Astrocyte (in vitro differentiated cells and primary cell): ENCODE measurements at regions not wholly inside any gene's neighbourhood (a gene's known extent, or its start where the extent isn't known, plus 50 kb on each side); places are given as distances from the start of the nearest gene placed in this dataset.

ENCODE experiments used
- EZH2 ChIP-seq: IDR thresholded peaks from 2 replicates; pipeline ENCODE4 v1.6.1; 2012; ENCODE audit warnings: mild to moderate bottlenecking, low read length, inconsistent platforms; ENCODE audit not compliant: insufficient read depth
- TF ChIP-seq, protein P1 (sequence below): IDR thresholded peaks from 2 replicates; pipeline ENCODE4 v1.5.1; 2011; ENCODE audit warnings: low read depth, mild to moderate bottlenecking, inconsistent platforms, low read length, moderate library complexity; ENCODE audit not compliant: insufficient read depth

DNA sequence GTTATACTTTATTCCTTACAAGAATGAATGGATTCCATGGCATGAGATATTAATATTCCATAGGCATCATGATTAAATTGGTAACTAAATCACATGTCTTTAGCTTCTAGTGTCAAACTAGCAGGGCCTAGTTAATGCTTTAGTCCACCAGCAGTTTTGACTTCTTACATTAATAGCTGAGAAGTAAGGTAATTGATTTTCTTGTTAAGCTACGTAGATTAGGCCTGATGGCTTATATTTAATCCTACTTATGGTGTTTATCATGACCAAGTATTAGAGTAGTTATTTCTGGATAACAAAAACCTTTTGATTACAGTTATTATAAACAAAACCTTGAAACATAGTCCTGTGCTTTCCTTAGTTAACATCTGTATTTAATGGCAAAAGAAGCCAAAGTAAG lies 184.5 kb downstream of the TANC2 start:
- TF ChIP-seq, protein P1, sequence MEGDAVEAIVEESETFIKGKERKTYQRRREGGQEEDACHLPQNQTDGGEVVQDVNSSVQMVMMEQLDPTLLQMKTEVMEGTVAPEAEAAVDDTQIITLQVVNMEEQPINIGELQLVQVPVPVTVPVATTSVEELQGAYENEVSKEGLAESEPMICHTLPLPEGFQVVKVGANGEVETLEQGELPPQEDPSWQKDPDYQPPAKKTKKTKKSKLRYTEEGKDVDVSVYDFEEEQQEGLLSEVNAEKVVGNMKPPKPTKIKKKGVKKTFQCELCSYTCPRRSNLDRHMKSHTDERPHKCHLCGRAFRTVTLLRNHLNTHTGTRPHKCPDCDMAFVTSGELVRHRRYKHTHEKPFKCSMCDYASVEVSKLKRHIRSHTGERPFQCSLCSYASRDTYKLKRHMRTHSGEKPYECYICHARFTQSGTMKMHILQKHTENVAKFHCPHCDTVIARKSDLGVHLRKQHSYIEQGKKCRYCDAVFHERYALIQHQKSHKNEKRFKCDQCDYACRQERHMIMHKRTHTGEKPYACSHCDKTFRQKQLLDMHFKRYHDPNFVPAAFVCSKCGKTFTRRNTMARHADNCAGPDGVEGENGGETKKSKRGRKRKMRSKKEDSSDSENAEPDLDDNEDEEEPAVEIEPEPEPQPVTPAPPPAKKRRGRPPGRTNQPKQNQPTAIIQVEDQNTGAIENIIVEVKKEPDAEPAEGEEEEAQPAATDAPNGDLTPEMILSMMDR, result no peak
- TF ChIP-seq EZH2, result no peak
